GM12873 (cell line): ENCODE measurements at regions not wholly inside any gene's neighbourhood (a gene's known extent, or its start where the extent isn't known, plus 50 kb on each side); places are given as distances from the start of the nearest gene placed in this dataset.

Experiments used
- TF ChIP-seq, protein P1 (sequence below): IDR thresholded peaks from 2 replicates; pipeline ENCODE4 v1.5.1; 2012; ENCODE audit warnings: low read depth, mild to moderate bottlenecking, moderate library complexity, low read length, control low read depth; ENCODE audit not compliant: insufficient read depth; ENCODE audit errors: missing control alignments

DNA sequence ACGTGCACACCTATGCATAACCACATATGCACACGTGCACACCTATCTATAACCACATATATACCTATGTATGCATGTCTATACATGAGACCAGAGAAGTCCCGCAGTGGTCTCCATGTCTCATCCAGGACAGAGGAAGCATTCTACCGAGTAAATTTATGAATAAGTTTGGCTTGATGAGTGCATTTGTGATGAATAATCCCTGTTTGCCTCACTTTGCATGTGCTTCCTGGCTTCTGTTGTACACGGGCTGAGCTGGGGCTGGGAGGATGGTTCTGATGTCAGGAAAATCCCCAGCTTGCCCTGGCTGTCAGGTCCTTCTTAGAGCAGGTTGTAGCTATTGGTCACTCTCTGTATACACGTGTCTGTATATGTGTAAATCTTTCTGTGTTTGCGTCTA, 157.6 kb upstream of the RPS6KA2 start:
- TF ChIP-seq, protein P1, sequence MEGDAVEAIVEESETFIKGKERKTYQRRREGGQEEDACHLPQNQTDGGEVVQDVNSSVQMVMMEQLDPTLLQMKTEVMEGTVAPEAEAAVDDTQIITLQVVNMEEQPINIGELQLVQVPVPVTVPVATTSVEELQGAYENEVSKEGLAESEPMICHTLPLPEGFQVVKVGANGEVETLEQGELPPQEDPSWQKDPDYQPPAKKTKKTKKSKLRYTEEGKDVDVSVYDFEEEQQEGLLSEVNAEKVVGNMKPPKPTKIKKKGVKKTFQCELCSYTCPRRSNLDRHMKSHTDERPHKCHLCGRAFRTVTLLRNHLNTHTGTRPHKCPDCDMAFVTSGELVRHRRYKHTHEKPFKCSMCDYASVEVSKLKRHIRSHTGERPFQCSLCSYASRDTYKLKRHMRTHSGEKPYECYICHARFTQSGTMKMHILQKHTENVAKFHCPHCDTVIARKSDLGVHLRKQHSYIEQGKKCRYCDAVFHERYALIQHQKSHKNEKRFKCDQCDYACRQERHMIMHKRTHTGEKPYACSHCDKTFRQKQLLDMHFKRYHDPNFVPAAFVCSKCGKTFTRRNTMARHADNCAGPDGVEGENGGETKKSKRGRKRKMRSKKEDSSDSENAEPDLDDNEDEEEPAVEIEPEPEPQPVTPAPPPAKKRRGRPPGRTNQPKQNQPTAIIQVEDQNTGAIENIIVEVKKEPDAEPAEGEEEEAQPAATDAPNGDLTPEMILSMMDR, result no peak

- TF ChIP-seq, protein P1, result no peak
These were observed 155.5 kb upstream of the RPS6KA2 start for GRCh38 chr6:166782520-166782919.

DNA sequence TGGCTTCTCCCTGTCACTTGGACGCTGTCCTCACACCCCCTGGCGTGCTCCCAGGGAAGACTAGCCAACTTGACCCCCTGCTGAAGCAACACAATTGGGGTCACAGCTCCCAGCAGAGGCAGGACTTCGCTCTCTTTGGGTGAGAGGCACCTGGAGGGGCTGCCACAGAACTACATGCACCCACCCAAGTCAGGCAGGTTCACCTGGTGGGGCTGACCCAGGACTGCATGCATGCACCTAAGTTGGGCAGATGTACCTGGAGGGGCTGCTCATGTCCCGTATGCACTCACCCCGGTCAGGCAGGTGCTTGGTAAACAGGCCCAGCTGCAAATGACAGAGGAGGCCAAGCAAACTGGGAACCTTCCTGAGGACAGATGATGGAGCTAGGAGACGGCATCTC, 154.3 kb upstream of the RPS6KA2 start:
- TF ChIP-seq, protein P1, result no peak

DNA sequence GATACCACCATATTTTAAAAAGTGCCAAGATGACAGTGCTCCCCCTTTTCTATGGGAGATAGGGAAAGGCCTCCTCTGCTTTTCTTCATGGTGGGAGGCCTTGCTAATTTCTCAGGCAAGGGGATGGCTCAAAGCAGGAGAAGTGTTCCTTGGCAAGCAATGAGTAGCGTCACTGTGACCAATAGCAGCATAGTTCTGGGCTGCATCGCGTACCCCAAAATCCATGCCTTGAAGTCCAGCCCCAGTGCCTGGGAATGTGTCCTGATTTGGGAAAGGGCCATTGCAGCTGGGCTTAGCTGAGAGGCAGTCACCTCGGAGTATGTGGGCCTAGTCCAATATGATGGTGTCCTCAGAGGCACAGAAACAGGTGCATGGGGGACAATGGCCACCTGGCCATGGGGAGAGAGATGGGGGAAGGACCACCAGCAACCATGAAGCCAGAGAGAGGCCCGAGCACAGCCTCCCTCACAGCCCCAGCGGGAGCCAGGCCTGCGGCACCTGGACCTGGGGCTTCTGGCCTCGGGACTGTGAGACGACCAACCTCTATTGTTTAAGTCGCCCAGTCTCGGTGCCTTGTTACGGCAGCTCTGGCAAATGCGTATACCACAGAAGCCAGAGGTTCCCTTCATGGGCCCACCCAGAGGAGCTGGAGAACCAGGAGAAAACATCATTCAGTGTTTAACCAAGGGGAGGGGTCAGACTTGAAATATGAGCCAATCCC, 153.1 kb upstream of the RPS6KA2 start:
- TF ChIP-seq, protein P1, result no peak

DNA sequence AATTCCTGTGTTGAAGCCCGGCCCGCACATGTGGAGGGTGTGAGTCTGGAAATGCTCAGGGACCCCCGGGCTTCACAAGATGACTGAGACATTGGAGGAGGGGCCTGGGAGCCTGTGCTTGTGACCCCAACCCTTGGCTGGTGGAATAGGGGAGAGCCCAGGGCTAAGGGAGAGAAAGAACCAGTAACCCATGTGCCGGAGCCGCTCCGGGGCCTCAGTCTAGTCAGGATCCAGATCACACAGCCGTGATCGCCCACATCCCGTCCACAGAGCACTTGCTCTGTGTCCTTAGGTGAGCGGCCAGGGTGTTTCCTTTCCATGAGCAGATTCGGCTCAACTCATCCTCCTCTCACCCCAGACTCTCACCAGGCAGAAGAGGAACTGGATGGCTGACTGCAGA, 152.3 kb upstream of the RPS6KA2 start:
- TF ChIP-seq, protein P1, result no peak

GRCh38 chr6:166778776-166779175, 151.7 kb upstream of the RPS6KA2 start:
- TF ChIP-seq, protein P1, result no peak

- TF ChIP-seq, protein P1, result no peak
These were observed 151.0 kb upstream of the RPS6KA2 start for GRCh38 chr6:166778046-166778445.
